ENCODE measurements at regions not wholly inside any gene's neighbourhood (a gene's known extent, or its start where the extent isn't known, plus 50 kb on each side); places are given as distances from the start of the nearest gene placed in this dataset.

GRCh38 chr10:117424883-117425649 is 49.8 kb upstream of the PDZD8 start:
- TF ChIP-seq POLR2AphosphoS5 (IDR thresholded peaks at IDR 0.05) (no peak), CTCF (IDR thresholded peaks at IDR 0.05) (no peak), POLR2A (IDR thresholded peaks at IDR 0.05) (no peak), EP300 (IDR thresholded peaks at IDR 0.05) (no peak)
